SKM-1 (cell line): ENCODE measurements at regions not wholly inside any gene's neighbourhood (a gene's known extent, or its start where the extent isn't known, plus 50 kb on each side); places are given as distances from the start of the nearest gene placed in this dataset.

Experiments
- DNase-seq: peaks from one replicate; lab custom pipeline; 2025; ENCODE audit not compliant: unreplicated experiment; lab: John Stamatoyannopoulos, UW

GRCh38 chr3:178482981-178483380 is 53.3 kb upstream of the KCNMB2 start:
- DNase-seq = no peak

- DNase-seq = no peak
Observed at GRCh38 chr3:178483704-178484103, 52.5 kb upstream of the KCNMB2 start.

- no peak for DNase-seq
Observed at GRCh38 chr3:178485756-178486155, 50.5 kb upstream of the KCNMB2 start.
